Parathyroid adenoma (tissue), 2 donors: ENCODE measurements at regions not wholly inside any gene's neighbourhood (a gene's known extent, or its start where the extent isn't known, plus 50 kb on each side); places are given as distances from the start of the nearest gene placed in this dataset.
"Not testable (repeated sequence)": the region's sequence is repeated elsewhere in the genome, so short reads cannot be mapped to it uniquely, and the experiment has no call there.

Experiments used
- H2AFZ ChIP-seq: fragments of 300-600 bp; sonication (generic); one replicate; pipeline ENCODE4 v1.7.0; 2017; ENCODE audit warnings: antibody characterized with exemption, mild to moderate bottlenecking
- H3K27ac ChIP-seq: fragments of 300-600 bp; sonication (generic); one replicate; pipeline ENCODE4 v1.7.0; 2017
- H3K27me3 ChIP-seq: fragments of 300-600 bp; sonication (generic); one replicate; pipeline ENCODE4 v1.7.0; 2017; ENCODE audit warnings: low read length; ENCODE audit not compliant: control insufficient read depth, insufficient read depth
- H3K36me3 ChIP-seq: fragments of 300-600 bp; sonication (generic); one replicate; pipeline ENCODE4 v1.7.0; 2017; ENCODE audit warnings: low read length; ENCODE audit not compliant: control insufficient read depth, insufficient read depth
- H3K4me1 ChIP-seq: fragments of 300-600 bp; sonication (generic); one replicate; pipeline ENCODE4 v1.7.0; 2017; ENCODE audit warnings: control low read depth
- H3K4me2 ChIP-seq: fragments of 300-600 bp; sonication (generic); one replicate; pipeline ENCODE4 v1.7.0; 2017; ENCODE audit warnings: low read length
- H3K4me3 ChIP-seq: fragments of 300-600 bp; sonication (generic); one replicate; pipeline ENCODE4 v1.7.0; 2017; ENCODE audit warnings: low read depth, low read length
- H3K79me2 ChIP-seq: fragments of 300-600 bp; sonication (generic); one replicate; pipeline ENCODE4 v1.7.0; 2017; ENCODE audit warnings: control low read depth
- H3K9ac ChIP-seq: fragments of 300-600 bp; sonication (generic); one replicate; pipeline ENCODE4 v1.7.0; 2017; ENCODE audit warnings: mild to moderate bottlenecking
- H3K9me3 ChIP-seq: fragments of 300-600 bp; sonication (generic); one replicate; pipeline ENCODE4 v1.7.0; 2017; ENCODE audit warnings: low read length; ENCODE audit not compliant: control insufficient read depth
- donor health status: primary hyperparathyroidism.

DNA sequence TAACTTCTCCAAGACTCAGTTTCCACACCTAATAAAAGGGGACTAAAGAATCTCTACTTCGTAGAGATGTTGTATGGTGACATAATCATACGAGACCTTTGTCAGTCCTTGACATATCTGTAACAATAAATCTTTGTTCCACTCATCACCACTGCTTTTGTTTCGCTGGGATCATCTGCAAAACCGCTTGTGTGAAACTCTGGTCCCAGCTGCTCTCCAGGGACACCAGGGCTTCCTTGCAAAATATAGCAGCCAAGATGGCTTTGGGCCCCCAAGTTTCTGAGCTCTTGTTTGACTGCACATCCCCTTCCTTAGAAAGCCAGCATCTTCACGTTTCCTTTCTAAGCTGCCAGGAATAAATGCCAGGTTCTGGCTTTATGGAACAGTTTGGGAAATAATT, 110.5 kb upstream of the RRN3 start:
- H3K4me1 ChIP-seq, H3K79me2 ChIP-seq, H3K4me2 ChIP-seq: not testable (repeated sequence)

DNA sequence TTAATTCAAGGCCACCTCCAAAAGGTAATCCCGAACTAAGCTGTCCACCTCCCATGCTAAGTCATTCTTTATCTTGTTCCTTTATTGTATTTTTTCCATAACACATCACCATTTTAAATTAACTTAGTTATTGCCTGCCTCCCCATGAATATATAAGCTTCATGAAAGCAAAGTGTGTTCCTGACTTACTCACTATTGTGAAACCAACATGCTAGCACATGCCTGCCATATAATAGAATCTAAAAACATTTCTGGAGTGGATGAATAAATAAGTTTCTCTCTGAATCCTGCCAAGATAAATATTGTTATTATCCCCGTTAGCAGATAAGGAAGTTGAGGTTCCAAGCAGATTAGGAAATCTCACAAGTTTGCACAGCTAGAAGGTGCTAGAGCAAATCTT, 98.7 kb upstream of the RRN3 start:
- not testable (repeated sequence) for H3K9ac ChIP-seq, H3K4me2 ChIP-seq, H3K9me3 ChIP-seq, H3K27me3 ChIP-seq, H2AFZ ChIP-seq, H3K27ac ChIP-seq, H3K4me1 ChIP-seq, H3K4me3 ChIP-seq, H3K79me2 ChIP-seq, H3K36me3 ChIP-seq

More for the DNA sequence above, 110.5 kb upstream of the RRN3 start:
- H3K27ac ChIP-seq, H3K27me3 ChIP-seq, H3K36me3 ChIP-seq, H3K9me3 ChIP-seq, H3K9ac ChIP-seq, H2AFZ ChIP-seq, H3K4me3 ChIP-seq: not testable (repeated sequence)

GRCh38 chr16:15192197-15192596, 98.1 kb upstream of the RRN3 start:
- H3K9ac ChIP-seq, H3K36me3 ChIP-seq, H3K4me1 ChIP-seq, H3K27ac ChIP-seq, H3K27me3 ChIP-seq, H2AFZ ChIP-seq, H3K9me3 ChIP-seq, H3K4me2 ChIP-seq, H3K4me3 ChIP-seq, H3K79me2 ChIP-seq: not testable (repeated sequence)

DNA sequence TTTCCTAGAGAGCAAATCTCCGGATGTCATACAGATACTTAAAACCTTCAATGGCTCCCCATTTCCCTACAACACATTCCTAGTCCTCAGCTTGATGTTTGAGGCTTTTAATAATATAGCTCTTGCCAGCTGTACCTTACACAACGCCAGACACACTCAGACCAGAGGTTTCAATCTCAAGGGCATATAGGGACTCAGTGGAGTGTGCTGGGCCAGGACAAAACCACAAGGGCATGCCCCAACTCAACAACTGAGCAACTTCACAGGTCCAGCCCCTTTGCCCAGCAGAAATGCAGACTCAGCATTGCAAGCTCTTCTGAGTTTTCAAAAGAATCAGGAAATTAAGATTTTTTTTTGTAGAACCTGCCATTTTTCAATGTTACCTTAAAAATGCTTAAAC, 95.4 kb upstream of the RRN3 start:
- H3K79me2 ChIP-seq, H3K27ac ChIP-seq: not testable (repeated sequence)

More for the DNA sequence above, 95.4 kb upstream of the RRN3 start:
- not testable (repeated sequence) for H2AFZ ChIP-seq, H3K9me3 ChIP-seq, H3K9ac ChIP-seq, H3K36me3 ChIP-seq, H3K4me2 ChIP-seq, H3K4me1 ChIP-seq, H3K27me3 ChIP-seq, H3K4me3 ChIP-seq
